ENCODE measurements at regions not wholly inside any gene's neighbourhood (a gene's known extent, or its start where the extent isn't known, plus 50 kb on each side); places are given as distances from the start of the nearest gene placed in this dataset.
A peak's percentile ranks its signal among the peaks of the same experiment; 100 is the strongest.

DNA sequence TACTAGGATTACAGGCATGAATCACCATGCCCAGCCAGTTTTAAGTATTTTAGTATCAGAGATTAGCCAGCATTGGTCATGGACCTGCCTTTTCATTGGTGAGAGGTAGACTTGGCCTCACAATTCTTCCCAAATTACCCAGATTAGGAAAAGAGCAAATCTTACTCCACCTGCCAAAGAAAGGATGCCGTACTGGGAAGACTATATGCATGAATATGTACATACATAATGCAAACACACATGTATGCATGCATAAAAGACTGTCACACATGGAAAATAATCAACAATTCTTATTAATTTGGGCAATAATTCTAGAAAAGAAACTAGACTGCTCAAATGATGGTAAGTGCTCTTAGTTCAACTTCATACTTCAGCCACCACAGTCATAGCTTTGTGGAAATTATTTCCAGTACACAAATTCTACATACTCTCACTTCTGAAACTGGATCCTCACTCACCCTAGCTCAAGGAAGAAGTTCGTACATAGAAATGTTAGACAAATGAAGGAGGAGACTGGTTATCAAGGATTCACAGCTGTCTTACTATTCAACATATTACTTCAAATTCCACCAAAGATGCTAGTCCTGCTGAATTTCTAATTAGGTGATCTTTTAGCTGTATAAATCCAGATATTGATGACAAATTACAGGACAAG, 73.7 kb downstream of the MINAR2 start:
- H3K27ac ChIP-seq: no peak overlapping the region
- ATAC-seq (replicated peaks in 6 of 8): peak in 3 of 8 experiments; percentile 76 to 92 (median 91)
- H3K4me3 ChIP-seq: no peak overlapping the region
- 0 to 100% (median 79%) methylated on average over 1 to 2 of the region's 2 CpGs; no CpG with 5 or more reads in 2 of the 10 experiments for WGBS, 10 experiments
- in situ Hi-C loops (cut with MboI; ENCODE audit: low pct_unique_long_range_greater_than_20kb in 2 of 9, low sequenced_read_pairs in 9 of 9, unreplicated experiment in 9 of 9): no loop called here
- no peaks in the 10 kb centered on the region for H3K4me1 ChIP-seq (replicated peaks in 1 of 2)

DNA sequence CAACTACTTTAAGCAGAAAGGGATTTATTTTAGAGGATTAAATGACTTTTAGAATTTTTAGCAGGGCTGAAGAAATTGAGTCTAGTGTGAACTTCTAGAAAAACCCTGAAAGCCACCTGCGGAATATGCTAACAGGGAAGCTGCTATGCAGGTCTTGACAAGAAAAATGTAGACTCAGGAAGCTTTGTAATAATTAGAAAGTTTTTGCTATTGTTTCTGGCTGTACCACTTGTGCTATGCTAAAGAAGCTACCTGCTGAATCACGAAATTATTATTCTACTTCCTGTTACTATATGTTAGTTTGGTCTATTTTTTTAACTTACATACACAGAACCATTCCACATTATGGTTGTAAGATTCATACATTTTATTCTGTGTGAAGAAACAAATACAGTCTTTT, 74.0 kb upstream of the CHSY3 start:
- Histone ChIP-seq H3K4me1 (replicated peaks in 1 of 2) (no peaks in the 10 kb centered on the region), H3K4me3 (no peak overlapping the region), H3K27ac (no peak overlapping the region)
- WGBS, 10 experiments: 0 to 100% (median 70%) methylated on average over 1 to 2 of the region's 2 CpGs; no CpG with 5 or more reads in 1 of the 10 experiments
- no peak for ATAC-seq (replicated peaks in 6 of 8)
- in situ Hi-C loops (cut with MboI; ENCODE audit: low pct_unique_long_range_greater_than_20kb in 2 of 9, low sequenced_read_pairs in 9 of 9, unreplicated experiment in 9 of 9): no loop called here

DNA sequence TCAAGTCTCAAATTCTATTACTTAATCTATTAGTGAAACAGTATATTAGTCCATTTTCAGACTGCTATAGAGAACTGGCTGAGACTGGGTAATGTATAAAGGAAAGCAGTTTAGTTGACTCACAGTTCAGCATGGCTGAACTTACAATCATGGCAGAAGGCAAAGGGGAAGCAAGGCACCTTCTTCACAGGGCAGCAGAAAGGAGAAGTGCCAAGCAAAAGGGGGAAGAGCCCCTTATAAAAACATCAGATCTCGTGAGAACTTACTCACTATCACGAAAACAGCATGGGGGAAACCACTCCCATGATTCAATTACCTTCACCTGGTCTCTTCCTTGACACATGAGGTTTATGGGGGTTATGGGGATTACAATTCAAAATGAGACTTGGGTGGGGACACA, 67.9 kb upstream of the CHSY3 start:
- Histone ChIP-seq H3K4me3 (no peak overlapping the region), H3K27ac (no peak overlapping the region), H3K4me1 (replicated peaks in 1 of 2) (no peaks in the 10 kb centered on the region)
- in situ Hi-C loops (cut with MboI; ENCODE audit: low pct_unique_long_range_greater_than_20kb in 2 of 9, low sequenced_read_pairs in 9 of 9, unreplicated experiment in 9 of 9): loop anchor here in 1 of 9 experiments (5.0 kb wide), 1 partner anchor 54 kb away; no protein-coding TSS in a partner anchor
- 0 to 100% (median 66%) methylated on average over 1 to 2 of the region's 2 CpGs; no CpG with 5 or more reads in 4 of the 10 experiments for WGBS, 10 experiments
- ATAC-seq (replicated peaks in 6 of 8): peak in 1 of 8 experiments; percentile 34

DNA sequence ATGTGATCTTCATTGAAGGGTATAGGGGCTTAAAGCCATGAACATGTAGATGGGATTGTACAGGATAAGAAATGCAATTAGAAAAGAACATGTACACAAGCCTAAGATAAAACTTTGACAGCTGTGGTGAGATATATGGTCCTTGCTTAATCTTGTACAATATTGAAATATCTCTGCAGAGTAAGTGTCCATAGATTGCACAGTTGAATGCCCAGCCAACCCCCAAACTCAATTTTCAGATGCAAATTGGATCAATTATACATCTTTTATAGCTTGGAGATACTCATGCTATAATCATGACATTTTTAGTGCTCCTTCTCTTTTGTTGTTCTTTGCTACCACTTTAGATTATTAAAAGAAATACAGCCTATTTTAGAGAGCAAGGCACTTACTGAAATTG, 59.5 kb upstream of the CHSY3 start:
- Histone ChIP-seq H3K4me3 (no peak overlapping the region), H3K4me1 (replicated peaks in 1 of 2) (peaks cover 0 to 3% of the 10 kb centered on the region in 2 donors), H3K27ac (no peak overlapping the region)
- peak in 3 of 8 experiments; percentile 61 to 80 (median 71) for ATAC-seq (replicated peaks in 6 of 8)
- in situ Hi-C loops (cut with MboI; ENCODE audit: low pct_unique_long_range_greater_than_20kb in 2 of 9, low sequenced_read_pairs in 9 of 9, unreplicated experiment in 9 of 9): no loop called here

DNA sequence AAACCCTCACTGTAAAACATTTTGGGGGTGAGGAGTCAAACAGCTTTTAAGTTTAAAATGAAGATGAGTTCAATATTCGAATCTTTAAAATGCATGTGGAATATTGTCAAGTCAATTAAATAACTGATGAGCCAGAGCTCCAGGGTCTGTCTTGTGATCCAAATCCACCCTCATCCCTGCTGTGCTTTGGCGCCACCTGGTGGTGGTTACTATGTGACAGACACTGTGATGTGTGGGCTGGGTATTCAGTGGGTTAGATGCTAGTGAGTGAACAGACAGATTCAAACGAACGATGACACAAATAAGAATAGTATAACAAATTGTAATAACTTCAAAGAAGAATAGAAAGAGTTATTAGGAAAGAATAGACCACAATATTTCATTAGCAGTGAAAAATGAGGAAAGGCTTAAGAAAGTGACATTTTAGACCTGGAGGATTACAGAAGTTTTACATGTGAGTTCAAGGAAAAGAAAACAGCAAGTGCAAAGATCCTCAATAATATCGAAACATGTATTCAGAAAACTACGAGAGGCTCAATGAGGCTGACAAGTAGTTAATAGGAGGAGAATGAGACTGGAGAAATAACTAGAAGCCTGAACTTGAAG, 51.4 kb upstream of the CHSY3 start:
- Histone ChIP-seq H3K4me3 (no peak overlapping the region), H3K4me1 (replicated peaks in 1 of 2) (no peaks in the 10 kb centered on the region), H3K27ac (no peak overlapping the region)
- in situ Hi-C loops (cut with MboI; ENCODE audit: low pct_unique_long_range_greater_than_20kb in 2 of 9, low sequenced_read_pairs in 9 of 9, unreplicated experiment in 9 of 9): loop anchor here in 1 of 9 experiments (10.0 kb wide), 1 partner anchor 78 kb away; no protein-coding TSS in a partner anchor
- peak; percentile 74 to 99 (median 93) for ATAC-seq (replicated peaks in 6 of 8)
- 0 to 31% (median 9%) methylated on average over 3 to 6 of the region's 6 CpGs; no CpG with 5 or more reads in 1 of the 10 experiments for WGBS, 10 experiments

DNA sequence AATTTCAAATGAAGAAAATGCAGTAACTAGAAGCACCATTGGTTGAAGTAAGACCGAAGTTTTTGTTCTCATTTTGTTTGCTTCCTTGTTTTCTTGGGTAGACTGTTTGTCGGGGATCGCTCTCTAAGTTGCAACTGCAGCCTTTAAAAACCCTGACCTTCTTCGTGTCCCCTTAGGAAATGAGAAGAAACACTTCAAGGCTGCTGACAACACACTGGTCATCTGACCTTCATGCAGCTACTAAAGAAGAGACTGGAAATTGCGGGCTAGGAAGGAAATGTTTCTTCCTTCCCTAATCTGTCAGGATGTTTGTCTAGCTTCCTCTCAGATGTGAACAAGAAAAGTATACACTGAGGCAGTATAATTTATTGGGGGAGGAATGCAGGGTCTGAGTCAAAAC, 50.7 kb upstream of the CHSY3 start:
- ATAC-seq (replicated peaks in 6 of 8): no peak
- 22 to 85% (median 55%) methylated on average over 1 to 5 of the region's 5 CpGs for WGBS, 10 experiments
- Histone ChIP-seq H3K4me1 (replicated peaks in 1 of 2) (no peaks in the 10 kb centered on the region), H3K4me3 (no peak overlapping the region), H3K27ac (no peak overlapping the region)
- in situ Hi-C loops (cut with MboI; ENCODE audit: low pct_unique_long_range_greater_than_20kb in 2 of 9, low sequenced_read_pairs in 9 of 9, unreplicated experiment in 9 of 9): loop anchor here in 1 of 9 experiments (10.0 kb wide), 1 partner anchor 79 kb away; no protein-coding TSS in a partner anchor

Measured in motor neuron (in vitro differentiated cells).